IMR-90 (cell line): ENCODE measurements at regions not wholly inside any gene's neighbourhood (a gene's known extent, or its start where the extent isn't known, plus 50 kb on each side); places are given as distances from the start of the nearest gene placed in this dataset.

ENCODE experiments used
- CEBPB ChIP-seq: IDR thresholded peaks from 2 replicates; pipeline ENCODE4 v1.6.1; 2012; ENCODE audit warnings: low read depth, low read length, improper control_type of control experiment
- CTCF ChIP-seq: conservative IDR thresholded peaks from 2 replicates; pipeline ENCODE4 v1.5.1; 2012; ENCODE audit warnings: mild to moderate bottlenecking, low read depth, low read length, improper control_type of control experiment
- POLR2A ChIP-seq: IDR thresholded peaks from 2 replicates; pipeline ENCODE4 v1.6.1; 2012; ENCODE audit warnings: mild to moderate bottlenecking, low read depth, low read length

- TF ChIP-seq POLR2A (no peak), CEBPB (no peak), CTCF (no peak)
Measured at GRCh38 chr10:78740976-78741915, 327.5 kb upstream of the ZMIZ1 start.
